Suprapubic skin (tissue), 4 donors: ENCODE measurements at regions not wholly inside any gene's neighbourhood (a gene's known extent, or its start where the extent isn't known, plus 50 kb on each side); places are given as distances from the start of the nearest gene placed in this dataset.

Source experiments
- DNase-seq, 2 donors: peaks; one replicate each; pipeline ENCODE4 v3.0.0-alpha.2; 2019; ENCODE audit warnings: low spot score in 2 of 2
- H3K27ac ChIP-seq: fragments of 200-600 bp; sonication (generic); one replicate; pipeline ENCODE4 v1.5.1; 2019
- H3K27me3 ChIP-seq: fragments of 200-600 bp; sonication (generic); one replicate; pipeline ENCODE4 v1.5.1; 2019
- H3K36me3 ChIP-seq: fragments of 200-600 bp; sonication (generic); one replicate; pipeline ENCODE4 v1.5.1; 2019
- H3K4me1 ChIP-seq: fragments of 200-600 bp; sonication (generic); one replicate; pipeline ENCODE4 v1.5.1; 2019
- H3K4me3 ChIP-seq: fragments of 200-600 bp; sonication (generic); one replicate; pipeline ENCODE4 v1.5.1; 2019; ENCODE audit warnings: mild to moderate bottlenecking
- H3K9me3 ChIP-seq: fragments of 200-600 bp; sonication (generic); one replicate; pipeline ENCODE4 v1.5.1; 2019
- CTCF ChIP-seq, 2 donors: fragments of 200-600 bp in 1 of 2; fragments of 450-650 bp in 1 of 2; sonication (generic) in 1 of 2; IDR thresholded peaks; one replicate each; pipeline ENCODE4 v1.5.1; 2016 to 2019; ENCODE audit warnings: antibody characterized with exemption in 2 of 2, mild to moderate bottlenecking in 1 of 2, moderate library complexity in 1 of 2
- EP300 ChIP-seq: sonication (generic); formaldehyde crosslinking; IDR thresholded peaks from one replicate; pipeline ENCODE4 v1.6.1; 2017; ENCODE audit warnings: antibody characterized with exemption
- POLR2A ChIP-seq, 2 donors: fragments of 450-650 bp; IDR thresholded peaks; one replicate each; pipeline ENCODE4 v1.6.1; 2017; ENCODE audit warnings: antibody characterized with exemption in 2 of 2, mild to moderate bottlenecking in 2 of 2, moderate library complexity in 2 of 2
- POLR2AphosphoS5 ChIP-seq, 3 donors: sonication (generic); formaldehyde crosslinking; IDR thresholded peaks; one replicate each; pipeline ENCODE4 v1.6.1; 2017; ENCODE audit warnings: antibody characterized with exemption in 3 of 3
- WGBS: methylation state at CpG from one replicate; pipeline ENCODE4 v1.1.5; 2018; 5-methylcytosine and 5-hydroxymethylcytosine counted together

GRCh38 chr2:128520791-128521190, 202.1 kb upstream of the HS6ST1 start:
- Histone ChIP-seq H3K9me3 (no peaks in the 10 kb centered on the region), H3K4me1 (no peaks in the 10 kb centered on the region), H3K27me3 (no peaks in the 10 kb centered on the region), H3K4me3 (no peak overlapping the region), H3K36me3 (no peaks in the 10 kb centered on the region), H3K27ac (no peak overlapping the region)
- no peak for TF ChIP-seq POLR2AphosphoS5 (IDR thresholded peaks at IDR 0.05)
- no peak for TF ChIP-seq CTCF (IDR thresholded peaks at IDR 0.05)
- TF ChIP-seq EP300: no peak
- TF ChIP-seq POLR2A (IDR thresholded peaks at IDR 0.05): no peak
- WGBS: 62% methylated on average over 8 of the region's 9 CpGs
- no peak for DNase-seq

GRCh38 chr2:128521482-128521881, 202.8 kb upstream of the HS6ST1 start:
- no peaks in the 10 kb centered on the region for H3K36me3 ChIP-seq
- 100% methylated on average over 4 of the region's 4 CpGs for WGBS

GRCh38 chr2:128522829-128523228, 204.2 kb upstream of the HS6ST1 start:
- Histone ChIP-seq H3K27ac (no peak overlapping the region), H3K4me1 (no peaks in the 10 kb centered on the region), H3K9me3 (no peaks in the 10 kb centered on the region), H3K4me3 (no peak overlapping the region), H3K27me3 (no peaks in the 10 kb centered on the region), H3K36me3 (no peaks in the 10 kb centered on the region)
- WGBS: 70% methylated on average over 7 of the region's 7 CpGs
- DNase-seq: no peak
- no peak for TF ChIP-seq CTCF (IDR thresholded peaks at IDR 0.05)

More at GRCh38 chr2:128521482-128521881, 202.8 kb upstream of the HS6ST1 start:
- no peaks in the 10 kb centered on the region for H3K4me1 ChIP-seq
- TF ChIP-seq CTCF (IDR thresholded peaks at IDR 0.05) (no peak), POLR2A (IDR thresholded peaks at IDR 0.05) (no peak), EP300 (no peak), POLR2AphosphoS5 (IDR thresholded peaks at IDR 0.05) (no peak)
- no peak for DNase-seq
- H3K27me3 ChIP-seq: no peaks in the 10 kb centered on the region
- H3K27ac ChIP-seq: no peak overlapping the region
- no peak overlapping the region for H3K4me3 ChIP-seq
- H3K9me3 ChIP-seq: no peaks in the 10 kb centered on the region

- H3K27me3 ChIP-seq: no peaks in the 10 kb centered on the region
- H3K27ac ChIP-seq: no peak overlapping the region
- no peaks in the 10 kb centered on the region for H3K36me3 ChIP-seq
- WGBS: 54% methylated on average over 4 of the region's 4 CpGs
- TF ChIP-seq EP300 (no peak), POLR2AphosphoS5 (IDR thresholded peaks at IDR 0.05) (no peak), CTCF (IDR thresholded peaks at IDR 0.05) (no peak), POLR2A (IDR thresholded peaks at IDR 0.05) (no peak)
- DNase-seq: no peak
- H3K4me3 ChIP-seq: no peak overlapping the region
- H3K4me1 ChIP-seq: no peaks in the 10 kb centered on the region
- no peaks in the 10 kb centered on the region for H3K9me3 ChIP-seq
Measured at GRCh38 chr2:128523457-128523856, 204.8 kb upstream of the HS6ST1 start.

GRCh38 chr2:128524183-128524582, 205.5 kb upstream of the HS6ST1 start:
- Histone ChIP-seq H3K36me3 (no peaks in the 10 kb centered on the region), H3K27ac (no peak overlapping the region), H3K27me3 (no peaks in the 10 kb centered on the region), H3K4me1 (no peaks in the 10 kb centered on the region), H3K4me3 (no peak overlapping the region), H3K9me3 (no peaks in the 10 kb centered on the region)
- 86% methylated on average over 6 of the region's 6 CpGs for WGBS
- no peak for DNase-seq
- TF ChIP-seq POLR2AphosphoS5 (IDR thresholded peaks at IDR 0.05) (no peak), POLR2A (IDR thresholded peaks at IDR 0.05) (no peak), EP300 (no peak), CTCF (IDR thresholded peaks at IDR 0.05) (no peak)
